Glutamatergic neuron (in vitro differentiated cells): ENCODE measurements at regions not wholly inside any gene's neighbourhood (a gene's known extent, or its start where the extent isn't known, plus 50 kb on each side); places are given as distances from the start of the nearest gene placed in this dataset.

ENCODE experiments used
- DNase-seq: peaks from one replicate; pipeline ENCODE4 v3.0.0; 2022
- H3K27ac Mint-ChIP-seq: one replicate; pipeline ENCODE4 v1.8.0; 2020; ENCODE audit warnings: mild to moderate bottlenecking, mixed read lengths, inconsistent platforms; ENCODE audit not compliant: unreplicated experiment
- H3K27me3 Mint-ChIP-seq: one replicate; pipeline ENCODE4 v1.8.0; 2020; ENCODE audit warnings: mild to moderate bottlenecking, moderate library complexity, mixed read lengths, inconsistent platforms; ENCODE audit not compliant: unreplicated experiment
- H3K36me3 Mint-ChIP-seq: one replicate; pipeline ENCODE4 v1.8.0; 2020; ENCODE audit warnings: mild to moderate bottlenecking, mixed read lengths, inconsistent platforms; ENCODE audit not compliant: unreplicated experiment
- H3K4me1 Mint-ChIP-seq: one replicate; pipeline ENCODE4 v1.8.0; 2020; ENCODE audit warnings: mild to moderate bottlenecking, low read depth, mixed read lengths, inconsistent platforms; ENCODE audit not compliant: unreplicated experiment
- H3K4me3 Mint-ChIP-seq: one replicate; pipeline ENCODE4 v1.8.0; 2020; ENCODE audit warnings: mild to moderate bottlenecking, mixed read lengths, inconsistent platforms; ENCODE audit not compliant: unreplicated experiment
- H3K9me3 Mint-ChIP-seq: one replicate; pipeline ENCODE4 v1.8.0; 2020; ENCODE audit warnings: mild to moderate bottlenecking, moderate library complexity, mixed read lengths, inconsistent platforms; ENCODE audit not compliant: unreplicated experiment
- TF ChIP-seq, protein P1 (sequence below): fragments of 200-600 bp; sonication (generic); IDR thresholded peaks from one replicate; pipeline ENCODE4 v1.5.0; 2021; ENCODE audit not compliant: partially characterized antibody, unreplicated experiment

DNA sequence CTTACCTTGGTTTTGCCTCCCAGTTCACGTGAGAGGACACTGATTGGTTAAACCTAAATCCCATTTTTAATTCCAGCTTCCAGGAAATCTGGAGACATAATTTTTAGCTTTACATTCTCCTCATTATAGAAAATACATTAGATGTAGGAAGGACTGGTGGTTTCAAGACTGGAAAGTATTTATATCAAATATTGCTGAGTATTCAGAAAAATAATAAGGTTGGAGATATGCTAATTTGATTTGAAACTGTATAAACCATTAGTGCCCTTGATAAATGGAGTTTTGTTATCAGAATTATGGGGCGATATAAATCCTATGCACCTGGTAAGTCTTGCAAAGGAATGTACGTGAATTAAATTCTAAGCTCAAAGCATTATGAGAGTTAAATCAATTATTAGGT lies 218.0 kb upstream of the ADGRL4 start:
- Mint-ChIP-seq H3K9me3 (peaks cover 3% of the 10 kb centered on the region), H3K4me3 (no peak overlapping the region), H3K4me1 (no peaks in the 10 kb centered on the region), H3K27ac (no peak overlapping the region), H3K36me3 (peaks cover 7% of the 10 kb centered on the region), H3K27me3 (no peaks in the 10 kb centered on the region)
- no peak for DNase-seq
- TF ChIP-seq, protein P1, sequence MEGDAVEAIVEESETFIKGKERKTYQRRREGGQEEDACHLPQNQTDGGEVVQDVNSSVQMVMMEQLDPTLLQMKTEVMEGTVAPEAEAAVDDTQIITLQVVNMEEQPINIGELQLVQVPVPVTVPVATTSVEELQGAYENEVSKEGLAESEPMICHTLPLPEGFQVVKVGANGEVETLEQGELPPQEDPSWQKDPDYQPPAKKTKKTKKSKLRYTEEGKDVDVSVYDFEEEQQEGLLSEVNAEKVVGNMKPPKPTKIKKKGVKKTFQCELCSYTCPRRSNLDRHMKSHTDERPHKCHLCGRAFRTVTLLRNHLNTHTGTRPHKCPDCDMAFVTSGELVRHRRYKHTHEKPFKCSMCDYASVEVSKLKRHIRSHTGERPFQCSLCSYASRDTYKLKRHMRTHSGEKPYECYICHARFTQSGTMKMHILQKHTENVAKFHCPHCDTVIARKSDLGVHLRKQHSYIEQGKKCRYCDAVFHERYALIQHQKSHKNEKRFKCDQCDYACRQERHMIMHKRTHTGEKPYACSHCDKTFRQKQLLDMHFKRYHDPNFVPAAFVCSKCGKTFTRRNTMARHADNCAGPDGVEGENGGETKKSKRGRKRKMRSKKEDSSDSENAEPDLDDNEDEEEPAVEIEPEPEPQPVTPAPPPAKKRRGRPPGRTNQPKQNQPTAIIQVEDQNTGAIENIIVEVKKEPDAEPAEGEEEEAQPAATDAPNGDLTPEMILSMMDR = no peak

DNA sequence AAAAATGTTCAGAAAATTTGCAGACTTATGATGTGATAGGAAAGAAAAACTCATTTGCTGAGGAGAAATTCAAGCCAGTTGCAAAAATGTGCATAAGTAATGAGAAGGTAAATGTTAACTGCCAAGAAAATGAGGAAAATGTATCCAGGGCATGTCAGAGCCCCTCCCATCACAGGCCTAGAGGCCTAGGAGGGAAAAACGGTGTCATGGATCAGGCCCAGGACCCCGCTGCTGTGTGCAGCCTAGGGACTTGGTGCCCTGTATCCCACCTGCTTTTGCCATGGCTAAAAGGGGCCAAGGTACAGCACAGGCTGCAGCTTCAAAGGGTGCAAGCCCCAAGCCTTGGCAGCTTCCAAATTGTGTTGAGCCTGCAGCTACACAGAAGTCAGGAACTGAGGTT lies 214.0 kb upstream of the ADGRL4 start:
- DNase-seq = no peak

DNA sequence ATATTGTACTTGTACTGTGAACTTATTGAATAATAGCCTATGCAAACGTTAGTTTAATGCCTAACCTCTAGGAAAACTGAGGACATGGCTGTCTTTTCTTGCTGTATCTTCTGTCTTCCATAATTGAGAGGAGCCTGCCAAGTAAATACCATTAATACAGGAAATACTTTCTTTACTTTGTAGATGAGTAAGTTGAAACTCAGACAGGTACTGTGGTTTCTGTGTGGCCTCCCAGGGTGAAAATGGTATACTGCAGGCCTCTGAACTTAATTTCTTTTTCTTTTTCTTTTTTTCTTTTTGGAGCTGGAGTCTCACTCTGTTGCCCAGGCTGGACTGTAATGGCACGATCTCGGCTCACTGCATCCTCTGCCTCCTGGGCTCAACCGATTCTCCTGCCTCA lies 208.8 kb upstream of the ADGRL4 start:
- no peak for DNase-seq
- Mint-ChIP-seq H3K4me3 (no peak overlapping the region), H3K27me3 (peaks cover 2% of the 10 kb centered on the region), H3K4me1 (no peaks in the 10 kb centered on the region), H3K27ac (no peak overlapping the region), H3K9me3 (peaks cover 3% of the 10 kb centered on the region), H3K36me3 (peaks cover 6% of the 10 kb centered on the region)
- TF ChIP-seq, protein P1 = no peak

More for the DNA sequence above, 214.0 kb upstream of the ADGRL4 start:
- Mint-ChIP-seq H3K27me3 (peaks cover 2% of the 10 kb centered on the region), H3K4me1 (no peaks in the 10 kb centered on the region), H3K27ac (no peak overlapping the region), H3K36me3 (peaks cover 7% of the 10 kb centered on the region), H3K9me3 (peaks cover 3% of the 10 kb centered on the region), H3K4me3 (no peak overlapping the region)
- TF ChIP-seq, protein P1 = no peak

DNA sequence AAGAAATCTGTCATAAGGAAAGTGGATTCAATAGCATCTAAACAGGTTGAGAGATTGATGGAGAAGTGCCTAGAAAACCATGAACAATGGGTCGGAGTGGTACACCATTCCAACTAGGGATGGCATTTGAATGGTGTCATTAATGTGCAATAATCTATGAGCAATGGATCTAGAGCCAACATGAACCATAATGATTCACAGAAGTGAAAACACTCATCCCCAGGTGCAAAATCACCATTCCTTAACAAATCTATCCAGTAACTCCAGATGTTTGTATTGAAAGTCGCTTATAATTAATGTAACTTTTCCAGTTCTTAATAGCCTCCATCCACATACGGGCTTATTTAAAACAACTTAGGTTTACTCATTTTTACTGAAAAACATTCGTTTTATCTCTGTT lies 201.3 kb upstream of the ADGRL4 start:
- TF ChIP-seq, protein P1 = no peak
- no peak for DNase-seq
- no peaks in the 10 kb centered on the region for H3K36me3 Mint-ChIP-seq
- no peak overlapping the region for H3K27ac Mint-ChIP-seq
- H3K4me3 Mint-ChIP-seq = no peak overlapping the region
- H3K27me3 Mint-ChIP-seq = no peaks in the 10 kb centered on the region
- no peaks in the 10 kb centered on the region for H3K9me3 Mint-ChIP-seq
- H3K4me1 Mint-ChIP-seq = no peaks in the 10 kb centered on the region

DNA sequence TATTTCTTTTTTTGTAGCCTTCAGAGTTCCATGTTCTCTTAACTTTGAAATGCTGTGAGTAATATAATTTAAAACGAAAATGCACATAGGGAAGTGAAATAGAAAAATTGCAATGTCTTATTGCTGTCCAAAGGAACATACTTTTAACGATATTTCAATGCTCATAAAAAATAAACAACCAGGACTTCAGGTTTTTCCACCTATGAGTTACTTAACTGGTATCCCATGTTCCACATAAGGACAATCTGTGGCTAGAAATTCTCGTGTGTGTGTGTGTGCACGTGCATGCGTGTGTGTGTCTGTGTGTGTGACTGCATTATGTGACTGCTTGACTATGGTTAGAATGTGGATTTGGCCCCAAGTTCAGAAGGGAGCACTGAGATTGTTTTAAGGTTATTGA lies 200.8 kb upstream of the ADGRL4 start:
- Mint-ChIP-seq H3K4me1 (no peaks in the 10 kb centered on the region), H3K4me3 (no peak overlapping the region), H3K27ac (no peak overlapping the region), H3K9me3 (no peaks in the 10 kb centered on the region), H3K36me3 (no peaks in the 10 kb centered on the region), H3K27me3 (no peaks in the 10 kb centered on the region)
- TF ChIP-seq, protein P1 = no peak
- DNase-seq = no peak
